GM23248 (cell line): ENCODE measurements at regions not wholly inside any gene's neighbourhood (a gene's known extent, or its start where the extent isn't known, plus 50 kb on each side); places are given as distances from the start of the nearest gene placed in this dataset.

Source experiments
- DNase-seq: peaks from one replicate; pipeline ENCODE4 v3.0.0-alpha.2; 2015
- H2AFZ ChIP-seq: fragments of 200-600 bp; sonication (generic); 2 replicates; pipeline ENCODE4 v1.6.1; 2016; ENCODE audit warnings: antibody characterized with exemption
- H3F3A ChIP-seq: fragments of 200-600 bp; sonication (generic); 2 replicates; pipeline ENCODE4 v1.6.1; 2016; ENCODE audit warnings: mild to moderate bottlenecking, antibody characterized with exemption, mixed run types; ENCODE audit not compliant: insufficient read depth
- H3K27ac ChIP-seq: fragments of 200-600 bp; sonication (generic); 2 replicates; pipeline ENCODE4 v1.5.1; 2016; ENCODE audit warnings: mild to moderate bottlenecking
- H3K27me3 ChIP-seq: fragments of 200-600 bp; sonication (generic); replicated peaks from 2 replicates; pipeline ENCODE4 v1.6.1; 2016; ENCODE audit warnings: mild to moderate bottlenecking; ENCODE audit not compliant: insufficient read depth
- H3K36me3 ChIP-seq: fragments of 200-600 bp; sonication (generic); 2 replicates; pipeline ENCODE4 v1.6.1; 2016; ENCODE audit warnings: low read depth, mild to moderate bottlenecking
- H3K4me1 ChIP-seq: fragments of 200-600 bp; sonication (generic); 2 replicates; pipeline ENCODE4 v1.6.1; 2016; ENCODE audit warnings: mild to moderate bottlenecking; ENCODE audit not compliant: insufficient read depth
- H3K4me2 ChIP-seq: fragments of 200-600 bp; sonication (generic); one replicate; pipeline ENCODE4 v1.6.1; 2016; ENCODE audit warnings: mild to moderate bottlenecking; ENCODE audit not compliant: unreplicated experiment
- H3K4me3 ChIP-seq: fragments of 200-600 bp; sonication (generic); 2 replicates; pipeline ENCODE4 v1.5.1; 2016; ENCODE audit warnings: mild to moderate bottlenecking
- H3K79me2 ChIP-seq: fragments of 200-600 bp; sonication (generic); 2 replicates; pipeline ENCODE4 v1.6.1; 2016; ENCODE audit warnings: mild to moderate bottlenecking; ENCODE audit not compliant: insufficient read depth
- H3K9ac ChIP-seq: fragments of 200-600 bp; sonication (generic); 2 replicates; pipeline ENCODE4 v1.6.1; 2016; ENCODE audit warnings: mild to moderate bottlenecking
- H3K9me2 ChIP-seq: fragments of 200-600 bp; sonication (generic); 2 replicates; pipeline ENCODE4 v1.6.1; 2016; ENCODE audit warnings: mixed run types, mild to moderate bottlenecking, moderate library complexity; ENCODE audit not compliant: insufficient read depth
- H3K9me3 ChIP-seq: fragments of 200-600 bp; sonication (generic); one replicate; pipeline ENCODE4 v1.6.1; 2017; ENCODE audit warnings: low read depth
- H4K20me1 ChIP-seq: fragments of 200-600 bp; sonication (generic); 2 replicates; pipeline ENCODE4 v1.6.0; 2016; ENCODE audit not compliant: insufficient read depth
- EZH2 ChIP-seq: fragments of 200-600 bp; sonication (generic); IDR thresholded peaks from 2 replicates; pipeline ENCODE4 v1.6.1; 2018; ENCODE audit warnings: antibody characterized with exemption, mild to moderate bottlenecking; ENCODE audit not compliant: insufficient read depth, poor library complexity, severe bottlenecking
- EZH2phosphoT487 ChIP-seq: fragments of 200-600 bp; sonication (generic); IDR thresholded peaks from 2 replicates; pipeline ENCODE4 v1.6.1; 2018; ENCODE audit warnings: antibody characterized with exemption, moderate library complexity, mild to moderate bottlenecking, low read depth; ENCODE audit not compliant: insufficient read depth
- WGBS, 2 experiments: methylation state at CpG; one replicate each; pipeline ENCODE4 v1.1.6; 2015 to 2017; ENCODE audit warnings: low lambda C conversion rate in 2 of 2, low coverage in 1 of 2; ENCODE audit errors: missing lambda C conversion rate in 2 of 2; 5-methylcytosine and 5-hydroxymethylcytosine counted together
- in situ Hi-C: fragments of 300-500 bp; cut with MboI; formaldehyde crosslinking; loops from 2 replicates; pipeline ENCODE4 v1.15.0; 2020

GRCh38 chr11:112778877-112779266 is 182.3 kb upstream of the NCAM1 start:
- WGBS, 2 experiments: 67 to 70% methylated on average over 3 of the region's 3 CpGs
- DNase-seq: no peak
- Histone ChIP-seq H3F3A (peaks cover 12% of the 10 kb centered on the region; the same call in 1 of the 2 replicates), H2AFZ (no peak overlapping the region), H3K36me3 (no peaks in the 10 kb centered on the region), H3K79me2 (no peaks in the 10 kb centered on the region), H3K27ac (no peak overlapping the region), H3K9ac (no peak overlapping the region), H3K4me2 (no peak overlapping the region), H3K4me3 (no peak overlapping the region), H3K4me1 (peaks cover 8% of the 10 kb centered on the region), H3K9me3 (no peaks in the 10 kb centered on the region), H3K27me3 (no peaks in the 10 kb centered on the region), H3K9me2 (no peaks in the 10 kb centered on the region), H4K20me1 (no peaks in the 10 kb centered on the region)
- TF ChIP-seq EZH2phosphoT487: no peak
- no peak for TF ChIP-seq EZH2
- in situ Hi-C loops: no loop called here

GRCh38 chr11:112780351-112781087 is 180.7 kb upstream of the NCAM1 start:
- Histone ChIP-seq H3K4me1 (peaks cover 17% of the 10 kb centered on the region), H3K27ac (peak overlapping the region; percentile 77), H3K79me2 (no peaks in the 10 kb centered on the region), H3K27me3 (no peaks in the 10 kb centered on the region), H4K20me1 (no peaks in the 10 kb centered on the region), H3F3A (peaks cover 18% of the 10 kb centered on the region), H3K4me3 (no peak overlapping the region), H3K36me3 (no peaks in the 10 kb centered on the region), H3K9ac (peak overlapping the region; percentile 57; the same call in 1 of the 2 replicates), H2AFZ (no peak overlapping the region), H3K4me2 (no peak overlapping the region), H3K9me3 (no peaks in the 10 kb centered on the region), H3K9me2 (no peaks in the 10 kb centered on the region)
- in situ Hi-C loops: no loop called here
- peak; percentile 84 for DNase-seq
- TF ChIP-seq EZH2 (no peak), EZH2phosphoT487 (no peak)
- 40 to 44% methylated on average over 19 of the region's 19 CpGs for WGBS, 2 experiments

GRCh38 chr11:112783945-112784322 is 177.3 kb upstream of the NCAM1 start:
- Histone ChIP-seq H3K4me2 (no peak overlapping the region), H3K4me1 (peaks cover 23% of the 10 kb centered on the region), H3K36me3 (no peaks in the 10 kb centered on the region), H3K4me3 (no peak overlapping the region), H3K9me3 (no peaks in the 10 kb centered on the region), H3K79me2 (no peaks in the 10 kb centered on the region), H3K27me3 (no peaks in the 10 kb centered on the region), H3K9ac (no peak overlapping the region), H3K27ac (no peak overlapping the region), H4K20me1 (no peaks in the 10 kb centered on the region), H3K9me2 (no peaks in the 10 kb centered on the region), H2AFZ (no peak overlapping the region), H3F3A (peaks cover 23% of the 10 kb centered on the region)
- TF ChIP-seq EZH2 (no peak), EZH2phosphoT487 (no peak)
- DNase-seq: no peak
- in situ Hi-C loops: no loop called here
- WGBS, 2 experiments: 76 to 77% methylated on average over 4 of the region's 4 CpGs

- Histone ChIP-seq H3K9ac (no peak overlapping the region), H3K27me3 (no peaks in the 10 kb centered on the region), H3K79me2 (no peaks in the 10 kb centered on the region), H3K4me1 (peaks cover 23% of the 10 kb centered on the region), H4K20me1 (no peaks in the 10 kb centered on the region), H2AFZ (peak overlapping the region; percentile 34), H3K27ac (no peak overlapping the region), H3K36me3 (no peaks in the 10 kb centered on the region), H3K4me2 (peak overlapping the region; percentile 71), H3F3A (peaks cover 22% of the 10 kb centered on the region), H3K9me2 (no peaks in the 10 kb centered on the region), H3K4me3 (peak overlapping the region; percentile 54), H3K9me3 (no peaks in the 10 kb centered on the region)
- 2 to 6% methylated on average over 16 to 24 of the region's 24 CpGs for WGBS, 2 experiments
- DNase-seq: peak; percentile 40
- in situ Hi-C loops: no loop called here
- TF ChIP-seq EZH2 (no peak), EZH2phosphoT487 (no peak)
These were observed 176.7 kb upstream of the NCAM1 start for GRCh38 chr11:112784323-112785073.
